Stimulated activated CD4-positive, alpha-beta T cell treated with anti-CD3 and anti-CD28 coated beads, Interleukin-12 subunit alpha, Interleukin-12 subunit beta, amount 100 ng/mL, for 24 hours (primary cell): ENCODE measurements at regions not wholly inside any gene's neighbourhood (a gene's known extent, or its start where the extent isn't known, plus 50 kb on each side); places are given as distances from the start of the nearest gene placed in this dataset.
"Not testable (repeated sequence)": the region's sequence is repeated elsewhere in the genome, so short reads cannot be mapped to it uniquely, and the experiment has no call there.

Experiments used
- DNase-seq, 2 experiments: peaks; one replicate each; pipeline ENCODE4 v3.0.0-alpha.2; 2020; ENCODE audit warnings: low read depth in 2 of 2

- DNase-seq: no peak
Observed at GRCh38 chr2:234695981-234696380, 199.1 kb upstream of the ARL4C start.

- no peak for DNase-seq
Observed at GRCh38 chr2:234694244-234695013, 197.5 kb upstream of the ARL4C start.

DNA sequence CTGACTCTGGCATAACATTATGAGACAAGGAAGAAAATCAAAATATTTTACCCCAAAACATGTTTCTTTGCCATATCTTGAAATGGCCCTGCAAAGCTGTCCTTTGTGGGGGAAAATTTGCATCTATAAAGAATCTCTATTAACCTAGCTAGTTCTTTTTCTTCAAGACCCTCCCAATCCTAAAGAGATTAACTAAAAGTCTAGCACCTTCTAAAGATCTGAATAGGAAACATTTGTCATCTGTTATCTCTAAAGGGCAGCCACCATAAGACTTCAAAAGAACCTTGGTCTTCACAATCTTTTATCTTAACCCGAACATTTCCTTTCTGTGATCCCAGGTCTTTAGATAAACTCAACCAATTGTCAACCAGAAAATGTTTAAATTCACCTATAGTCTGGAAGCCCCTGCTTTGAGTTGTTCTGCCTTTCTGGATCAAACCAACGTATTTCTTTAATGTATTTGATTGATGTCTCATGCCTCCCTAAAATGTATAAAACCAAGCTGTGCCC is 196.9 kb upstream of the ARL4C start:
- not testable (repeated sequence) for DNase-seq

- not testable (repeated sequence) for DNase-seq
Observed at GRCh38 chr2:234693191-234693590, 196.3 kb upstream of the ARL4C start.

DNA sequence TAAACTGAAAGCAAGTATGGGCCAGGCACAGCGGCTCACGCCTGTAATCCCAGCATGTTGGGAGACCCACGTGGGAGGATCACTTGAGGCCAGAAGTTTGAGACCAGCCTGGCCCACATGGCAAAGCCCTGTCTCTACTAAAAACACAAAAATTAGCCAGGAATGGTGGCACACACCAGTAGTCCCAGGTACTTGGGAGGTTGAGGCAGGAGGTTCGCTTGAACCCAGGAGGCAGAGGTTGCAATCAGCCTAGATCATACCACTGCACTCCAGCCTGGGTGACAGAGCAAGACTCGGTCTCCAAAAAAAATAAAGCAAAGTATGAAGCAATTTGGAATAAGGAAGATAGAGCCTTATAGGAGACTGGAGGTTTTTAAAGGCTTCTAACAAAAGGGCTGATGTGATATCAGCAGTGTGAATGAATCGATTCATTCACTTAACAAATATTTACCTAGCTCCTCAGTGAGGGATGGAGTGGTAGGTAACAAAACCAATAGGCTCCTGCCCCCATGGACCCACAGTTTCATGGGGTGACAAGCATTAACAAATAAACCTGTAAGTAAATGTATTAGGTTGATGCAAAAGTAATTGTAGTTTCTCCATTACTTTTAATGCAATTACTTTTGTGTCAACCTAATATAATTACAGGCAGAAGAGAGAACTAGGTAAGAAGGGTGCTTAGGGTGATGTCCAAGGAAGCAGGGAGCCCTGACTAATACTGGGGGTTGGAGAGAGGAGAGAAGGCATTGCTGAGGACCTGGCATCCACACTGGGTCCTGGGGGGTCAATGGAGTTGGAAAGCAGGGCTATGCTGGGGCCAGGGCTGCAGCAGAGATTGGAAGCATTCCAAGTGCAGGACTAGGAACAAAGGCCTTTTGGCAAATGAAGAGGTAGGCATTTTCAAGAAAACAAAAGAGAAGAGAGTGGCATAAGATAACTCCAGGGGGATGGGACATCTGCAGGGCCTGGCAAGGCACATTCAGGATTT is 195.4 kb upstream of the ARL4C start:
- DNase-seq: no peak

GRCh38 chr2:234691214-234691575 is 194.3 kb upstream of the ARL4C start:
- DNase-seq: no peak

DNA sequence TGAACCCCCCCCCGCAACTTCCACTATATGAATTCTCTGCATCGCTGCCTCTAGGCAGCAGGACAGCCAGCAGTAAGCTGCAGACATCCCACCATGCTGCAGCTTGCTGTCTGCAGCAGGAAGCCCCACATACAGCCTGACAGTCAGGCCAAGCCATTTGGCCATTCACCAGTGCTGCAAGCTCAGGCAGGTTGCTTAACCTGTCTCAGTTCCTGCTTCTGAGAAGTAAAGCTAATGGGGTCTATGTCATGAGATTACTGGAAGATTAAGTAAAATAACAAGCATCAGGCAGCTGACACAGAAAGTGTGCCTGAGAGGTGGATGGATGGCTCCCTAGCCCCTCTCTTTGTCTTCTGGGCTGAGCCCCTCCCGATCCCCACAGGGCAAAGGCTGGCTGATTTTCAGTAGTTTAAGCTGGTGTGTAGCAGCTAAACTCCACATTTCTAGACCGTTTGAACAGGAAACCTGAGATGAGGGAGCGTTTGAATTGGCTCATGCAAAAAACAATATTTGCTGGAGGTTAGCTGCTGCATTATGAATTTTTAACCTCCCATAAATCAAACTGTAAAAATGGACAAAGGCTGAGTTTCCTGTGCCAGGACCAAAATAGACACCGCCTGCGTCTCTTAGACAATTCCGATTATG is 193.8 kb upstream of the ARL4C start:
- no peak for DNase-seq

GRCh38 chr2:234689911-234690379 is 193.1 kb upstream of the ARL4C start:
- DNase-seq: no peak

GRCh38 chr2:234687718-234688475 is 191.0 kb upstream of the ARL4C start:
- no peak for DNase-seq

- no peak for DNase-seq
Observed at GRCh38 chr2:234686088-234686890, 189.4 kb upstream of the ARL4C start.

DNA sequence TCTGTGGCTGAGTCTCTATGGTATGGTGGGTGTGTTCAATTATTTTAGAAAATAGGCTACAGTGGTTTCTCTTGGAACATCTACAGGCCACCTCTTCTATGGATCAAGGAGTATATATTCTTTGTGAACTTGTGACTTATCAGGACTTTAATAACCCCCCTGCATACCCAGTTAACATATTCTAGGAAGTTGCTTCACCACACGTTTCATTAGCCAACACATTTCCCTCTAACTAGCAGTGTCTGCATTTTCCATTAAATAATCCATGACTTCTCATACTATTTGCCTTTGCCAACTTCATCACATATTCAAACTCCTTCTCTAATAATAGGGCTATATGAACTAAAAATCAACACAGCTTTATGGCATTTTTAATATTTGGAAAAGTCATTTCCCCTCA is 187.6 kb upstream of the ARL4C start:
- no peak for DNase-seq

DNA sequence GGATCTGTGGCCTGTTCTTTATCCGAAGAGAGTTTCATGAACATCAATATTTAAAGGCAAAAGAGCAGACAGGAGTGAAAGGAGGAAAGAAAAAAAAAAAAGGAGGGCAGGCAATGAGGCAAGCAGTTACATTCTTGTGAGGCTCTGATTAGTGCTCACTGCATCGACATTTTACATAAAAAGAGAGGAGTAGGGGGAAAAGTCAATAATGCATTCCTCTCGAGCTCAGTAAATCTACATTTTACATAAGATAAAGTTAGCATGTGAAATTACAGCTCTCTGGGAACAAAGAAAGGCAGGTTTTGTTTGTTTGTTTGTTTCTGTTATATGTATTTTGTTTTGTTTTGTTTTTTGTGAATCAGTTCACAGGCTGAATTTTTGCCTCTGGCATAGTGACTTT is 187.1 kb upstream of the ARL4C start:
- DNase-seq: no peak

DNA sequence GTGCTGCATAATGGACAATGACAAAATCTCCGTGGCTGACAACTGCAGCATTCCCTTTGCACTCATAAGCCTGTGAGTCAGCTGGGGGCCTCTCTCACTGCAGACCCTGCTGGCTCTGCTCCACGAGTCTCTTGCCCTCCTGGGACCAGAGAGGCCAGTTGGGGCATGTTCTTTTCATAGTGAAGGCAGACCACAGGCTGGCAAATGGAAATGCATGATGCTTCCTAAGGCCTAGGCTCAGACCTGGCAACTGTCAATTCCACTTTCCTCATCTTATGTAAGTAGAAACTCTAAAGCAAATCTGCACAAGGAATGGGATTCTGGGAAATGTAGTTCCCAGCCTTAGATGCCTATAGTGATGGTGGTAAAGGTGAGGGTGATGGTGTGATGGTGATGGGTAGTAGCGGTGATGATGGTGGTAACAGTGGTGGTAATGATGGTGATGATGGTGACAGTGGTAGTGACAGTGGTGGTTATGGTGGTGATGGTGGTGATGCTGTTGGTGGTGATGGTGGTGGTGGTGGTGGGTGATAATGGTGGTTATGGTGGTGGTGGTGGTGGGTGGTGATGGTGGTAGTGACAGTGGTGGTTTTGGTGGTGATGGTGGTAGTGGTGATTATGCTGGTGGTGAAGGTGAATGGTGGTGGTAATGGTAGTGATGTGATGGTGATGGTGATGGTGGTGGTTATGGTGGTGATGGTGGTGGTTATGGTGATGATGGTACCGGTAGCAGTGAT is 185.8 kb upstream of the ARL4C start:
- no peak for DNase-seq

- DNase-seq: no peak
Observed at GRCh38 chr2:234680688-234681619, 184.1 kb upstream of the ARL4C start.

DNA sequence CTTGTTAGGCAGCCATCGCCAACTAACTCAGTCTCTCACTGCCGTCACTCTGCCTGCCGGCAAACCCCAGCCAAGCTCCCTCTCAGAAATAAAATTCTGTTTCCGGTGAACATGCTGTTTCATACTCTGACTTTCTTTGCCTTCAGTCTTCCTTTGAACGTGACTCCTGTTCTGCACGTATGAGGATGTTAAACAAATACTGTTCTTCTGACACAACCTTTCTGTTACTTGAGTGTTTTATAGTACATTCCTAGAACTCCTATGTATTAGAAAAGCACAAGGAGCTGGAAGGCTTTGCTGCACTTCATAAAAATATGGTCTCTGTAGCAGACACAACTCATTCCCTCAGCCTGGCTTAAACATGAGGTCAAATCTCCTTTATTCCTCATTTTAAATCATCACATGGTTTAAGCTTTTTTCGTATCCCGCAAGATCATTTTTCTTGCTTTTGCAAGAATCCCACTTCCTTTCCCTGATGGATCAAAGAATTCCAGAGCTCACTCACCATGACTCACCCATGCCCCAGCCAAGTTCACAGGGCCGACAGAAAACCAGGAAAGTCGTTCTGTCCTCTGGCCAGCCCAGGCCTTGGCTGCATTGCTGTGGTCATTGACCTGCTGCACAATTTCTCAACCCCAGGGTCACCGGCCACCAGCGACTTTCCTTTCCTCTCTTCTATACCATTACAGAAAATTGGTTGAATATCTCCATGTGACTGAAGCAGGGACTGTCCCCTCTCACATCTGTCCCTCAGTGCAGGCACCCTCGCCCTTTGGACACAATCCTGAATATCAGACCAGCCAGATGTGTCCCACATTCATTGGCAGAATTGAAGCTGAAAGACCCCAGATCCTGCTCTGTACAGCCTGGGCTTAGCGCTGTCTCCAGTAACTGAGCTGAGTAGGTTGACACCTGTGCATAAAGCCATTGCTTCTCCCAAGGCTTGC is 183.1 kb upstream of the ARL4C start:
- DNase-seq: no peak

DNA sequence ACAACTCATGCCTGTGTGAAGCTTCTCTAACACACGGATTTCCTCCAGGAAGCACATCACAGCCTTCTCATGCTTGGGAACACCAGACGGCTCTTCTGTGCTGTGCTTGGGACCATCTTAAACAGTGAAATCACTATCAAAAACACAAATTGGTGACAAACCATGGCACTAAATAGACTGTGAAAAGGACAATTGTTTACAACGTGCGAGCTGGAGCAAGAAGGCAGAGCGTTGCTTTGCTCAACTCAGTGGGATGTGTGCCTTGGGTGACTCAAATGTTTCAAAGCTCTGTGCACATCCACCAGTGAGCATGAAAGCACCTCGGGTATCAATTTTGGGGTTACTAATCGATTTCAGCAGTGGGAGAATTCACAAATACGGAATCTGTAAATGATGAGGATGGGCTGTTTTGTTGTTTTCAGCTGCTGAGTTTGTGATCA is 182.4 kb upstream of the ARL4C start:
- no peak for DNase-seq

- DNase-seq: no peak
Observed at GRCh38 chr2:234678711-234679110, 181.8 kb upstream of the ARL4C start.
